Kidney epithelial cell (primary cell): ENCODE measurements at regions not wholly inside any gene's neighbourhood (a gene's known extent, or its start where the extent isn't known, plus 50 kb on each side); places are given as distances from the start of the nearest gene placed in this dataset.

Source experiments
- DNase-seq: peaks from one replicate; pipeline ENCODE4 v3.0.0-alpha.2; 2010; ENCODE audit warnings: low read depth
- H3K27me3 ChIP-seq: 2 replicates; pipeline ENCODE4 v1.6.0; 2011; ENCODE audit warnings: low read length; ENCODE audit not compliant: control insufficient read depth, insufficient read depth
- H3K36me3 ChIP-seq: 2 replicates; pipeline ENCODE4 v1.5.1; 2011; ENCODE audit warnings: low read length; ENCODE audit not compliant: control insufficient read depth, insufficient read depth
- H3K4me3 ChIP-seq: 2 replicates; pipeline ENCODE4 v1.5.1; 2011; ENCODE audit warnings: low read depth, mild to moderate bottlenecking, control low read depth, low read length
- CTCF ChIP-seq: IDR thresholded peaks from 2 replicates; pipeline ENCODE4 v1.5.1; 2011; ENCODE audit warnings: mild to moderate bottlenecking, moderate library complexity, low read length, control low read depth, inconsistent platforms; ENCODE audit not compliant: insufficient read depth, poor library complexity, severe bottlenecking

GRCh38 chr15:97867870-97868269, 92.6 kb upstream of the ARRDC4 start:
- Histone ChIP-seq H3K27me3 (no peaks in the 10 kb centered on the region), H3K36me3 (no peaks in the 10 kb centered on the region), H3K4me3 (no peak overlapping the region)
- no peak for DNase-seq
- no peak for TF ChIP-seq CTCF

GRCh38 chr15:97868981-97869380, 91.5 kb upstream of the ARRDC4 start:
- H3K4me3 ChIP-seq, result no peak overlapping the region
- DNase-seq, result no peak
- H3K36me3 ChIP-seq, result no peaks in the 10 kb centered on the region
- no peak for TF ChIP-seq CTCF
- H3K27me3 ChIP-seq, result no peaks in the 10 kb centered on the region

DNA sequence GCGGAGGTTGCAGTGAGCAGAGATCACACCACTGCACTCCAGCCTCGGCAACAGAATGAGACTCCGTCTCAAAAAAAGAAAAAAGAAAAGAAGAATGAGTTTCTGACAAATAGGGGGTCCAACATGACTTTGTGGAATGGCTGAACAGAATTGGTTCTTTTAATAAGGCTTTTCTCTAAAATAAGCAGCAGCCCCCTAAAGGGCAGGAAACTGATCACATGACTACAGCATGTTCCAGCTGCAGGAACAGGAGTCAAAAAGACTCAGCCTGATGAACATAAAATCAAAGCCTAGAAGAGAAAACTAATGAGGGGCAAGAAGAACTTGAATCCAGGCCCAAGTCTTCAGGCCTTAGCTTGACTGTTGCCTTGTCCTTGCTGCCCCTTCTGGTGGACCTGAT, 89.7 kb upstream of the ARRDC4 start:
- Histone ChIP-seq H3K27me3 (no peaks in the 10 kb centered on the region), H3K4me3 (no peak overlapping the region), H3K36me3 (no peaks in the 10 kb centered on the region)
- DNase-seq, result no peak
- no peak for TF ChIP-seq CTCF

DNA sequence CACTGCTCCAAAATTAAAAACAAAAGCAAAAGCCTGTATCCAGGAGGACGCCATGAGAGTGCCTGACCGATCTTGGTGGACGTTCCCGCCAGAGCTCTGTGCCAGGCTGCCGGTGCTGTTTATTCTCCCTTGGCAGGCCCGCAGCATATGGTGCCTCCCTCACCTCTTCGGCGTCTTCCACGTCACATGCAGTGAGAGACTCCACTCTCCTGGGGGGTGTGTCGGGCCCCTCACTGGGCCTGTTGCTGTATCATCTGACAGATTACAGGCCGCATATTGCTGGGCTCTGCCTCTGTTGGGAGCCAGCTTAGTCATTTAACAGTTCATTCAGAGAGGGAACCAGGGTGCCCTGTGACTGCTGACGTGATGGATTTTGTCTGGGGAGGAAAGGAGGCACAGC, 86.4 kb upstream of the ARRDC4 start:
- Histone ChIP-seq H3K27me3 (no peaks in the 10 kb centered on the region), H3K4me3 (no peak overlapping the region), H3K36me3 (no peaks in the 10 kb centered on the region)
- DNase-seq, result no peak
- TF ChIP-seq CTCF, result no peak

DNA sequence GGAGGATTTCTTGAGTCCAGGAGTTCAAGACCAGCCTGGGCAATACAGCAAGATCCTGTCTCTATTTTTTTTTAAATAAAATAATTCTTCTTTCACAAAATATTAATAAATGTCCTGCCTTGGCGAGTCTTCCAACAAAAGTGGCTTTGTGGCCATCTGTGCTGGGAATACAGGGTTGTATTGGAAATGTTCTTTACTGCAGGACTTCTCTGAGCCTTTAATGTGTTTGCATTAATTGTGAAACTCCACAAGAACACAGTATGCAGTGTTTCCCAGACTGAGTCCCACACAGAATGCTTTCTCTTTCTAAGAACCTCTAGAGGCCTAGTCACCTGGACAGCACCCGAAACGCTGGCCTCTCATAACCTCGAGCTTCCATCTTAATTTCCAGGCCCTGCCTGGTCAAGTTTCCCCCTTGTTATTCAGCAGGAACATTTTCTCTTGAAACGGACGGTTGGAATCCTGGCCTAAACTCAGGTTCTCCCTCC, 85.4 kb upstream of the ARRDC4 start:
- H3K4me3 ChIP-seq, result peak overlapping the region; percentile 7
- H3K36me3 ChIP-seq, result no peaks in the 10 kb centered on the region
- no peaks in the 10 kb centered on the region for H3K27me3 ChIP-seq
- DNase-seq, result no peak
- TF ChIP-seq CTCF, result no peak

DNA sequence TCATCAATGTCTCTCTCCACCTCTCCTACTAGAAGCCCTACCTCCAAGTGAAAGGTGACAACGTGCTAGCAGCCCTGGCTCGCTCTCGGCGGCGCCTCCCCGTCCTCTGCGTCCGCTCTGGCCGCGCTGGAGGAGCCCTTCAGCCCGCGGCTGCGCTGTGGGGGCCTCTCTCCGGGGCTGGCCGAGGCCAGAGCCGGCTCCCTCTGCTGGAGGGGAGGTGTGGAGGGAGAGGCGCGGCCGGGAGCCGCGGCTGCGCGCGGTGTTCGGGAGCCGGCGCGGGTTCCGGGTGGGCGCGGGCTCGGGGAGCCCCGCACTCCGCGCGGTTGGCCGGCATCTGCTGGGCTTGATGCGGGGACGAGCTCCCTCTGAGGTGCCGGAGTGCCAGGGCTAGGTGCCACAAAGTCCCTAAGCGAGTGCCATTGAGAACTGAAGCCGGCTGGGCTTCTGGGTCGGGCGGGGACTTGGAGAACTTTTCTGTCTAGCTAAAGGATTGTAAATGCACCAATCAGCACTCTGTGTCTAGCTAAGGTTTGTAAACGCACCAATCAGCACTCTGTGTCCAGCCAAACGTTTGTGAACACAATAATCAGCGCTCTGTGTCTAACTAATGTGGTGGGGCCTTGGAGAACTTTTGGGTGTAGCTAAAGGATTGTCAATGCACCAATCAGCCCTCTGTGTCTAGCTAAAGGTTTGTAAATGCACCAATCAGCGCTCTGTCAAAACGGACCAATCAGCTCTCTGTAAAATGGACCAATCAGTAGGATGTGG, 84.8 kb upstream of the ARRDC4 start:
- Histone ChIP-seq H3K36me3 (no peaks in the 10 kb centered on the region), H3K4me3 (peak overlapping the region; percentile 7), H3K27me3 (no peaks in the 10 kb centered on the region)
- no peak for DNase-seq
- no peak for TF ChIP-seq CTCF
